Amniotic stem cell (primary cell): ENCODE measurements at regions not wholly inside any gene's neighbourhood (a gene's known extent, or its start where the extent isn't known, plus 50 kb on each side); places are given as distances from the start of the nearest gene placed in this dataset.
A peak's percentile ranks its signal among the peaks of the same experiment; 100 is the strongest.

Experiments used
- DNase-seq: peaks from one replicate; lab custom pipeline; 2025; lab: John Stamatoyannopoulos, UW

- no peak for DNase-seq
Observed at GRCh38 chr4:143273160-143273917, 63.3 kb upstream of the GAB1 start.

- no peak for DNase-seq
Observed at GRCh38 chr4:143280861-143281260, 55.8 kb upstream of the GAB1 start.

- DNase-seq: no peak
Observed at GRCh38 chr4:143281507-143282190, 55.0 kb upstream of the GAB1 start.

GRCh38 chr4:143282211-143282707 is 54.4 kb upstream of the GAB1 start:
- DNase-seq: no peak

- DNase-seq: no peak
Observed at GRCh38 chr4:143285696-143286437, 50.8 kb upstream of the GAB1 start.

GRCh38 chr4:143286701-143287571 is 49.7 kb upstream of the GAB1 start:
- peak; percentile 34 for DNase-seq
